ENCODE measurements at regions not wholly inside any gene's neighbourhood (a gene's known extent, or its start where the extent isn't known, plus 50 kb on each side); places are given as distances from the start of the nearest gene placed in this dataset.

DNA sequence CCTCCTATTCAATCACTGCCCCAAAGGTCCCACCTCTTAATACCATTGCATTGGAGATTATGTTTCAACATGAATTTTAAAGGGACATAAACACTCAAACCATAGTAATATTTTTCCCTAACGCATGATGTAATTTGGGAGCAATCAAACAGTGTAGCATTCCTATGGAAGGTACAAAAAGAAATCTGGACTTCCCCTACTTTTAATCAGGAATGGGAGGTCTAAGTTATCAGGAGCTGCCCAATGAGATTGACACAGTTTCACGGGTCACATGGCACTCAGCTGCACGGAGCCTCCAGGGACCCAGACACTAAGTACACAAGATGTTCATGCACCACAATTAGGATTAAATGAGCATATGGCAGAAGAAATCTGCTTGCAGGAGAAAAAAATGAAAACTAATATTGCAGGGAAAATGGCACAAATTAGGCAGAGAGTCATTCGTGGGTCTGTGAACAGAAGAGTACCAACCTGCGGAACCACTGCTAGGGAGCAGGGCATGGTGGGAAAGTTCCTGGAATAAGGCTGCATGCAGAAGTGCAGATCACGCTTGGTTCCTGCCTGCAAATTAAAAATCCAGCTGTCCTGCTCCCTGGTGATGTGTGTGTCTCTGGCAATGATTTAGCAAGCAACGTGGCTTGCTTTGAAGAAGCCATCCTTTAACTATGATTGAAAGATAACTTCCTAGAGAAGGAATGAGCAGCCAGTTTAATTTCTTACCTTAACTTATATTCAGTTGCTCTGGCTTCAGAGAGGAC is 326.6 kb upstream of the ID2 start:
- no peaks in the 10 kb centered on the region for H3K27me3 ChIP-seq (replicated peaks; ENCODE audit: insufficient read depth, low read length)
- H3K9me2 ChIP-seq (replicated peaks; ENCODE audit: insufficient read depth, low read length), result no peaks in the 10 kb centered on the region
- H3K36me3 ChIP-seq (replicated peaks; ENCODE audit: insufficient read depth, low read length), result no peaks in the 10 kb centered on the region
- no peak for TF ChIP-seq EZH2 (optimal IDR thresholded peaks at IDR 0.05; ENCODE audit: low read depth, low read length)
- TF ChIP-seq CTCF (IDR thresholded peaks at IDR 0.05; ENCODE audit: low read length), result no peak
- TF ChIP-seq EZH2phosphoT487 (IDR thresholded peaks at IDR 0.05; ENCODE audit: low read length), result no peak
- H3F3A ChIP-seq (ENCODE audit: insufficient read depth, low read length), result no peaks in the 10 kb centered on the region
- no peak overlapping the region for H3K4me3 ChIP-seq (ENCODE audit: low read length)
- H3K9ac ChIP-seq (ENCODE audit: low read length), result no peak overlapping the region
- no peak overlapping the region for H3K27ac ChIP-seq (ENCODE audit: low read length)
- H2AFZ ChIP-seq (ENCODE audit: low read length), result no peak overlapping the region
- no peak for DNase-seq
- H3K9me3 ChIP-seq (replicated peaks; ENCODE audit: insufficient read depth, low read length), result no peaks in the 10 kb centered on the region
- no peak overlapping the region for H3K4me2 ChIP-seq (ENCODE audit: low read depth, low read length)
- no peaks in the 10 kb centered on the region for H3K4me1 ChIP-seq (ENCODE audit: low read length)
- no peaks in the 10 kb centered on the region for H4K20me1 ChIP-seq (ENCODE audit: insufficient read depth, low read length)
- no peaks in the 10 kb centered on the region for H3K79me2 ChIP-seq (ENCODE audit: low read length)

GRCh38 chr2:8357738-8358518 is 323.9 kb upstream of the ID2 start:
- Histone ChIP-seq H3K4me1 (ENCODE audit: low read length) (no peaks in the 10 kb centered on the region), H2AFZ (ENCODE audit: low read length) (no peak overlapping the region), H3K4me2 (ENCODE audit: low read depth, low read length) (no peak overlapping the region), H3K4me3 (ENCODE audit: low read length) (no peak overlapping the region), H3K79me2 (ENCODE audit: low read length) (no peaks in the 10 kb centered on the region), H3K36me3 (replicated peaks; ENCODE audit: insufficient read depth, low read length) (no peaks in the 10 kb centered on the region), H3K27me3 (replicated peaks; ENCODE audit: insufficient read depth, low read length) (no peaks in the 10 kb centered on the region), H3K9ac (ENCODE audit: low read length) (no peak overlapping the region), H3K9me2 (replicated peaks; ENCODE audit: insufficient read depth, low read length) (no peaks in the 10 kb centered on the region), H3K27ac (ENCODE audit: low read length) (no peak overlapping the region), H3K9me3 (replicated peaks; ENCODE audit: insufficient read depth, low read length) (no peaks in the 10 kb centered on the region), H3F3A (ENCODE audit: insufficient read depth, low read length) (no peaks in the 10 kb centered on the region), H4K20me1 (ENCODE audit: insufficient read depth, low read length) (no peaks in the 10 kb centered on the region)
- TF ChIP-seq CTCF (IDR thresholded peaks at IDR 0.05; ENCODE audit: low read length) (no peak), EZH2 (optimal IDR thresholded peaks at IDR 0.05; ENCODE audit: low read depth, low read length) (no peak), EZH2phosphoT487 (IDR thresholded peaks at IDR 0.05; ENCODE audit: low read length) (no peak)
- no peak for DNase-seq

DNA sequence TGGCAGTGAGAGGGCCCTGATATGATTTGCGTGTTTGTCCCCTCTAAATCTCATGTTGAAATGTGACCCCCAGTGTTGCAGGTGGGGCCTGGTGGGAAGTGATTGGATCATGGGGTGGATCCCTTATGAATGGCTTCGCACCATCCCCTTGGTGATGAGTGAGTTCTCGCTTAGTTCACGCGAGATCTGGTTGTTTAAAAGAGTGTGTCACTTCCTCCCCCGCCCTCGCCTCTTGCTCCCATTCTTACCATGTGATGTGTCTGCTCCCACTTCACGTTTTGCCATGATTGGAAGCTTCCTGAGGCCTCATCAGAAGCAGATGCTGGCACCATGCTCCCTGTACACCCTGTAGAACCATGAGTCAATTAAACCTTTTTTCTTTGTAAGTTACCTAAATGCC is 319.9 kb upstream of the ID2 start:
- no peak overlapping the region for H3K9ac ChIP-seq (ENCODE audit: low read length)
- DNase-seq, result no peak
- no peaks in the 10 kb centered on the region for H3K36me3 ChIP-seq (replicated peaks; ENCODE audit: insufficient read depth, low read length)
- no peak overlapping the region for H3K27ac ChIP-seq (ENCODE audit: low read length)
- no peak overlapping the region for H2AFZ ChIP-seq (ENCODE audit: low read length)
- H3K27me3 ChIP-seq (replicated peaks; ENCODE audit: insufficient read depth, low read length), result no peaks in the 10 kb centered on the region
- H3K4me3 ChIP-seq (ENCODE audit: low read length), result no peak overlapping the region
- no peaks in the 10 kb centered on the region for H3K79me2 ChIP-seq (ENCODE audit: low read length)
- no peaks in the 10 kb centered on the region for H3F3A ChIP-seq (ENCODE audit: insufficient read depth, low read length)
- no peaks in the 10 kb centered on the region for H4K20me1 ChIP-seq (ENCODE audit: insufficient read depth, low read length)
- no peaks in the 10 kb centered on the region for H3K9me3 ChIP-seq (replicated peaks; ENCODE audit: insufficient read depth, low read length)
- H3K9me2 ChIP-seq (replicated peaks; ENCODE audit: insufficient read depth, low read length), result no peaks in the 10 kb centered on the region
- no peak overlapping the region for H3K4me2 ChIP-seq (ENCODE audit: low read depth, low read length)
- TF ChIP-seq EZH2 (optimal IDR thresholded peaks at IDR 0.05; ENCODE audit: low read depth, low read length) (no peak), CTCF (IDR thresholded peaks at IDR 0.05; ENCODE audit: low read length) (no peak), EZH2phosphoT487 (IDR thresholded peaks at IDR 0.05; ENCODE audit: low read length) (no peak)
- no peaks in the 10 kb centered on the region for H3K4me1 ChIP-seq (ENCODE audit: low read length)
